ENCODE measurements at regions not wholly inside any gene's neighbourhood (a gene's known extent, or its start where the extent isn't known, plus 50 kb on each side); places are given as distances from the start of the nearest gene placed in this dataset.

DNA sequence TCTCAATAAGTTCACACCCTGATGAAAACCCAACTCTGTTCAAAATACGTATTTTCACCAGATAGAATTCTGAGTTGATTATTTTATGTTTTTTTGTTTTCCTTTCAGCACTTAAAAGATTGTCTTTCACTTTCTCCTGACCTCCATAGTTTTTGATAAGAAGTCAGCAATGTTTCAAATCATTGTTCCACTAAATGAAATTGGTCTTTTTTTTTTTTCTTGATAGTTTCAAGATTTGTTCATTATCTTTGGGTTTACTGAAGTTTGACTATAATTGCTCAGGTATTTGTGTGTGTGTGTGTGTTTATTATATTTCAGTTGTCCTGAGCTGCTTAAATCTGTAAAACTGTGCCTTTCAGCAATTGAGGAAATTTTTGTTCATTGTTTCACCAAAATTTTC lies 498.7 kb downstream of the TLE1 start:
- TF ChIP-seq, protein P1, sequence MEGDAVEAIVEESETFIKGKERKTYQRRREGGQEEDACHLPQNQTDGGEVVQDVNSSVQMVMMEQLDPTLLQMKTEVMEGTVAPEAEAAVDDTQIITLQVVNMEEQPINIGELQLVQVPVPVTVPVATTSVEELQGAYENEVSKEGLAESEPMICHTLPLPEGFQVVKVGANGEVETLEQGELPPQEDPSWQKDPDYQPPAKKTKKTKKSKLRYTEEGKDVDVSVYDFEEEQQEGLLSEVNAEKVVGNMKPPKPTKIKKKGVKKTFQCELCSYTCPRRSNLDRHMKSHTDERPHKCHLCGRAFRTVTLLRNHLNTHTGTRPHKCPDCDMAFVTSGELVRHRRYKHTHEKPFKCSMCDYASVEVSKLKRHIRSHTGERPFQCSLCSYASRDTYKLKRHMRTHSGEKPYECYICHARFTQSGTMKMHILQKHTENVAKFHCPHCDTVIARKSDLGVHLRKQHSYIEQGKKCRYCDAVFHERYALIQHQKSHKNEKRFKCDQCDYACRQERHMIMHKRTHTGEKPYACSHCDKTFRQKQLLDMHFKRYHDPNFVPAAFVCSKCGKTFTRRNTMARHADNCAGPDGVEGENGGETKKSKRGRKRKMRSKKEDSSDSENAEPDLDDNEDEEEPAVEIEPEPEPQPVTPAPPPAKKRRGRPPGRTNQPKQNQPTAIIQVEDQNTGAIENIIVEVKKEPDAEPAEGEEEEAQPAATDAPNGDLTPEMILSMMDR (IDR thresholded peaks at IDR 0.05; ENCODE audit: low read length): no peak
- TF ChIP-seq EZH2 (optimal IDR thresholded peaks at IDR 0.05; ENCODE audit: low read depth, low read length) (no peak), EZH2phosphoT487 (IDR thresholded peaks at IDR 0.05; ENCODE audit: low read length) (no peak)
